IMR-90 (cell line): ENCODE measurements at regions not wholly inside any gene's neighbourhood (a gene's known extent, or its start where the extent isn't known, plus 50 kb on each side); places are given as distances from the start of the nearest gene placed in this dataset.

ENCODE experiments used
- ATAC-seq: fragments of 200-7000 bp; cut with Tn5 transposase; 2 replicates; pipeline ENCODE4 v1.9.1; 2020; ENCODE audit warnings: low read depth, mild to moderate bottlenecking, moderate library complexity
- BruUV-seq: library from RNA; stranded (reverse); fragments of 400-500 nt; replicated peaks from 2 replicates; lab custom pipeline; 2021; lab: Mats Ljungman, UMichigan
- CTCF ChIA-PET: fragments of 300-600 bp; formaldehyde crosslinking; extraction: SDS; loops from one replicate; lab custom pipeline; 2021; ENCODE audit warnings: antibody characterized with exemption; lab: Yijun Ruan, JAX
- POLR2A ChIA-PET: fragments of 300-600 bp; sonication (Branson Sonifier 250); formaldehyde crosslinking; loops from one replicate; lab custom pipeline; 2022; ENCODE audit warnings: antibody characterized with exemption; ENCODE audit not compliant: unreplicated experiment; lab: Charles Lee
- DNase-seq: peaks from one replicate; pipeline ENCODE4 v3.0.0; 2013
- H2AFZ ChIP-seq: replicated peaks from 2 replicates; pipeline ENCODE3; 2013; ENCODE audit warnings: low read length, mild to moderate bottlenecking; ENCODE audit not compliant: poor library complexity
- H2AK5ac ChIP-seq: 2 replicates; pipeline ENCODE4 v1.6.1; 2013; ENCODE audit warnings: low read depth, low read length, inconsistent platforms
- H2AK9ac ChIP-seq: replicated peaks from 2 replicates; pipeline ENCODE3; 2013; ENCODE audit warnings: mild to moderate bottlenecking, low read depth, low read length, moderate library complexity; ENCODE audit not compliant: poor library complexity
- H2BK120ac ChIP-seq: 2 replicates; pipeline ENCODE4 v1.6.1; 2013; ENCODE audit warnings: low read depth, low read length, inconsistent platforms
- H2BK15ac ChIP-seq: 3 replicates; pipeline ENCODE4 v1.6.1; 2013; ENCODE audit warnings: low read depth, low read length, inconsistent platforms
- H2BK20ac ChIP-seq: 2 replicates; pipeline ENCODE4 v1.6.1; 2013; ENCODE audit warnings: low read depth, mild to moderate bottlenecking, inconsistent platforms, low read length, moderate library complexity
- H2BK5ac ChIP-seq: 2 replicates; pipeline ENCODE4 v1.6.1; 2013; ENCODE audit warnings: mild to moderate bottlenecking, low read depth, low read length, inconsistent platforms; ENCODE audit not compliant: poor library complexity, severe bottlenecking
- H3K14ac ChIP-seq: replicated peaks from 2 replicates; pipeline ENCODE4 v1.6.1; 2013; ENCODE audit warnings: low read depth, low read length, inconsistent platforms
- H3K18ac ChIP-seq: 2 replicates; pipeline ENCODE4 v1.6.1; 2013; ENCODE audit warnings: low read depth, low read length, control low read depth
- H3K23ac ChIP-seq: 2 replicates; pipeline ENCODE4 v1.6.1; 2013; ENCODE audit warnings: low read depth, low read length, inconsistent platforms
- H3K27ac ChIP-seq: 2 replicates; pipeline ENCODE4 v1.5.1; 2013; ENCODE audit warnings: mild to moderate bottlenecking, control low read depth, low read length; ENCODE audit not compliant: insufficient read depth
- H3K27me3 ChIP-seq: 2 replicates; pipeline ENCODE4 v1.6.1; 2013; ENCODE audit warnings: low read length; ENCODE audit not compliant: control insufficient read depth, insufficient read depth
- H3K36me3 ChIP-seq: 2 replicates; pipeline ENCODE4 v1.6.1; 2013; ENCODE audit warnings: low read length, mixed read lengths; ENCODE audit not compliant: control insufficient read depth, insufficient read depth
- H3K4ac ChIP-seq: 2 replicates; pipeline ENCODE4 v1.6.1; 2013; ENCODE audit warnings: low read depth, low read length, inconsistent platforms
- H3K4me1 ChIP-seq: 2 replicates; pipeline ENCODE4 v1.6.1; 2013; ENCODE audit warnings: low read length, mixed read lengths; ENCODE audit not compliant: control insufficient read depth, insufficient read depth
- H3K4me2 ChIP-seq: 2 replicates; pipeline ENCODE4 v1.6.1; 2013; ENCODE audit warnings: low read depth, mild to moderate bottlenecking, control low read depth, low read length, moderate library complexity
- H3K4me3 ChIP-seq: 2 replicates; pipeline ENCODE4 v1.5.1; 2013; ENCODE audit warnings: low read depth, mild to moderate bottlenecking, control low read depth, low read length, moderate library complexity; ENCODE audit not compliant: insufficient read depth
- H3K56ac ChIP-seq: 2 replicates; pipeline ENCODE4 v1.6.1; 2013; ENCODE audit warnings: low read length, inconsistent platforms; ENCODE audit not compliant: insufficient read depth; ENCODE audit errors: extremely low read depth
- H3K79me1 ChIP-seq, 2 experiments: 2 replicates each; pipeline ENCODE4 v1.6.1; 2013; ENCODE audit warnings: low read length in 2 of 2, inconsistent platforms in 1 of 2, low read depth in 1 of 2
- H3K9ac ChIP-seq: 2 replicates; pipeline ENCODE4 v1.6.1; 2013; ENCODE audit warnings: low read depth, low read length, control low read depth
- H3K9me1 ChIP-seq: 2 replicates; pipeline ENCODE4 v1.6.1; 2013; ENCODE audit warnings: low read length, inconsistent platforms; ENCODE audit not compliant: insufficient read depth
- H3K9me3 ChIP-seq: 2 replicates; pipeline ENCODE4 v1.6.1; 2013; ENCODE audit warnings: low read length; ENCODE audit not compliant: control insufficient read depth, insufficient read depth
- H4K20me1 ChIP-seq: 2 replicates; pipeline ENCODE4 v1.6.1; 2013; ENCODE audit warnings: low read length, inconsistent platforms; ENCODE audit not compliant: insufficient read depth
- H4K5ac ChIP-seq: 2 replicates; pipeline ENCODE4 v1.6.1; 2013; ENCODE audit warnings: mild to moderate bottlenecking, low read depth, low read length, control low read depth
- H4K8ac ChIP-seq, 2 experiments: 2 replicates each; pipeline ENCODE4 v1.6.1; 2013; ENCODE audit warnings: low read depth in 2 of 2, low read length in 2 of 2, control low read depth in 1 of 2, inconsistent platforms in 1 of 2
- H4K91ac ChIP-seq: 2 replicates; pipeline ENCODE4 v1.6.1; 2013; ENCODE audit warnings: low read depth, low read length, inconsistent platforms; ENCODE audit not compliant: insufficient read depth
- BHLHE40 ChIP-seq: fragments of 150-350 bp; IDR thresholded peaks from 2 replicates; pipeline ENCODE4 v1.6.1; 2016; ENCODE audit warnings: mild to moderate bottlenecking, low read depth, low read length
- CEBPB ChIP-seq: IDR thresholded peaks from 2 replicates; pipeline ENCODE4 v1.6.1; 2012; ENCODE audit warnings: low read depth, low read length, improper control_type of control experiment
- CHD1 ChIP-seq: IDR thresholded peaks from 2 replicates; pipeline ENCODE4 v1.6.1; 2012; ENCODE audit warnings: low read depth, low read length, improper control_type of control experiment
- CTCF ChIP-seq: conservative IDR thresholded peaks from 2 replicates; pipeline ENCODE4 v1.5.1; 2012; ENCODE audit warnings: mild to moderate bottlenecking, low read depth, low read length, improper control_type of control experiment
- FOS ChIP-seq: fragments of 150-350 bp; IDR thresholded peaks from 2 replicates; pipeline ENCODE4 v1.6.1; 2016; ENCODE audit warnings: low read depth, low read length
- MAZ ChIP-seq: IDR thresholded peaks from 2 replicates; pipeline ENCODE4 v1.6.1; 2012; ENCODE audit warnings: low read depth, mild to moderate bottlenecking, low read length, improper control_type of control experiment, moderate library complexity, borderline replicate concordance
- MXI1 ChIP-seq: IDR thresholded peaks from 2 replicates; pipeline ENCODE4 v1.6.1; 2012; ENCODE audit warnings: low read depth, mild to moderate bottlenecking, low read length, moderate library complexity, borderline replicate concordance
- NFE2L2 ChIP-seq: fragments of 150-350 bp; IDR thresholded peaks from 2 replicates; pipeline ENCODE4 v1.6.1; 2016; ENCODE audit warnings: low read depth, mild to moderate bottlenecking, low read length
- POLR2A ChIP-seq: IDR thresholded peaks from 2 replicates; pipeline ENCODE4 v1.6.1; 2012; ENCODE audit warnings: mild to moderate bottlenecking, low read depth, low read length
- RAD21 ChIP-seq: IDR thresholded peaks from 2 replicates; pipeline ENCODE4 v1.6.1; 2012; ENCODE audit warnings: low read length, improper control_type of control experiment
- RCOR1 ChIP-seq: IDR thresholded peaks from 2 replicates; pipeline ENCODE4 v1.6.1; 2012; ENCODE audit warnings: mild to moderate bottlenecking, low read length, improper control_type of control experiment; ENCODE audit not compliant: insufficient replicate concordance
- RFX5 ChIP-seq: IDR thresholded peaks from 2 replicates; pipeline ENCODE4 v1.8.0; 2012; ENCODE audit warnings: low read depth, mild to moderate bottlenecking, low read length, moderate library complexity
- SMC3 ChIP-seq: fragments of 150-350 bp; IDR thresholded peaks from 2 replicates; pipeline ENCODE4 v1.6.1; 2016; ENCODE audit warnings: low read depth, mild to moderate bottlenecking, antibody characterized with exemption, low read length, moderate library complexity
- WGBS, 2 experiments: methylation state at CpG; one replicate each; pipeline versions ENCODE4 v1.1.5 to v1.1.7; 2013; ENCODE audit warnings: missing lambda C conversion rate in 2 of 2; ENCODE audit not compliant: insufficient read length in 1 of 2; ENCODE audit errors: extremely low coverage in 2 of 2; 5-methylcytosine and 5-hydroxymethylcytosine counted together
- dilution Hi-C: fragments of 300-500 bp; cut with HindIII; formaldehyde crosslinking; loops from one replicate; pipeline ENCODE4 v1.14.3; 2018; ENCODE audit warnings: low sequenced_read_pairs; ENCODE audit not compliant: unreplicated experiment
- in situ Hi-C: fragments of 300-500 bp; cut with MboI; formaldehyde crosslinking; loops from 3 replicates; pipeline ENCODE4 v1.14.3; 2019; ENCODE audit warnings: low sequenced_read_pairs, inconsistent platforms, mixed read lengths
- intact Hi-C: fragments of 100-400 bp; cut with micrococcal nuclease; formaldehyde crosslinking; loops from 2 replicates; pipeline ENCODE4 v1.10.0; 2022
- TF ChIP-seq, protein P1 (sequence below): fragments of 150-350 bp; IDR thresholded peaks from 2 replicates; pipeline ENCODE4 v1.6.1; 2016; ENCODE audit warnings: low read depth, mild to moderate bottlenecking, low read length, moderate library complexity, borderline replicate concordance
- TF ChIP-seq, protein P2 (sequence below): fragments of 150-350 bp; IDR thresholded peaks from 2 replicates; pipeline ENCODE4 v1.6.1; 2017; ENCODE audit warnings: mild to moderate bottlenecking, antibody characterized with exemption, low read length, low read depth

DNA sequence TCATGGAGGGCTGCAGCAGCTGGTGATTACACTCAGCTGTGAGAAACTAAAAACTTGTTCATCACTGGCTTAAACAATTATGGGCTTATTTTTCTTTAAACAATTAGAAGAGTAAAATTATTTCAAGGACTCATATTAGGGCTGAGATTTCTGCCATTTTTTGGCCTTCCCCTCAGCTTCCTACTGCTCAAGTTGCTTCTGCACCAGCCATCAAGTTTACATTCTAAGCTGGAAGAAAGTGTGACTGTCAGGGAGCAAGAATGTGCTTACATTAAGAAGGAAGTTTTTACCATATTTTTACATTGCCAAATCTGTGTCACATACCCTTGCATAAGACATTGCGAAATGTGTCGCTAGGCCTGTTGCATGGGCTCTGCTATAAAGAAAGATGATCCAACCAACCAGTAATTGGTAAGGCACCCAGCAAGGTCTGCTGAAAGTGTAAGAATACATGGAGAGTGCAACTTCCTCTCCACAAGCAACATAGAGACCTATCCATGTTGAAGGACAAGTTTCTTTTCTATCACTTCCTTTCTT lies 260.3 kb upstream of the CDH10 start:
- H3K9ac ChIP-seq, result no peak overlapping the region
- POLR2A ChIA-PET, result no interaction called here
- ATAC-seq, result no peak
- H2BK15ac ChIP-seq, result no peak overlapping the region
- H3K79me1 ChIP-seq, result no peaks in the 10 kb centered on the region
- no TSS peak for BruUV-seq
- no peaks in the 10 kb centered on the region for H3K9me1 ChIP-seq
- no peaks in the 10 kb centered on the region for H3K36me3 ChIP-seq
- H4K5ac ChIP-seq, result no peak overlapping the region
- no peak overlapping the region for H3K18ac ChIP-seq
- H3K9me3 ChIP-seq, result 0 out of 2 replicates have a peak, but pooled peaks cover 1% of the 10 kb centered on the region
- CTCF ChIA-PET, result no interaction called here
- H4K8ac ChIP-seq, result no peak overlapping the region
- no peak overlapping the region for H2AK5ac ChIP-seq
- no CpG with 5 or more reads among the region's 2 CpGs for WGBS, 2 experiments
- TF ChIP-seq RCOR1 (no peak), POLR2A (no peak), RFX5 (no peak), SMC3 (no peak), RAD21 (no peak), BHLHE40 (no peak), CEBPB (no peak), CHD1 (no peak), FOS (no peak), CTCF (no peak), NFE2L2 (no peak), MAZ (no peak), MXI1 (no peak)
- TF ChIP-seq, protein P1, sequence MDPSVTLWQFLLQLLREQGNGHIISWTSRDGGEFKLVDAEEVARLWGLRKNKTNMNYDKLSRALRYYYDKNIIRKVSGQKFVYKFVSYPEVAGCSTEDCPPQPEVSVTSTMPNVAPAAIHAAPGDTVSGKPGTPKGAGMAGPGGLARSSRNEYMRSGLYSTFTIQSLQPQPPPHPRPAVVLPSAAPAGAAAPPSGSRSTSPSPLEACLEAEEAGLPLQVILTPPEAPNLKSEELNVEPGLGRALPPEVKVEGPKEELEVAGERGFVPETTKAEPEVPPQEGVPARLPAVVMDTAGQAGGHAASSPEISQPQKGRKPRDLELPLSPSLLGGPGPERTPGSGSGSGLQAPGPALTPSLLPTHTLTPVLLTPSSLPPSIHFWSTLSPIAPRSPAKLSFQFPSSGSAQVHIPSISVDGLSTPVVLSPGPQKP, result no peak
- TF ChIP-seq, protein P2, sequence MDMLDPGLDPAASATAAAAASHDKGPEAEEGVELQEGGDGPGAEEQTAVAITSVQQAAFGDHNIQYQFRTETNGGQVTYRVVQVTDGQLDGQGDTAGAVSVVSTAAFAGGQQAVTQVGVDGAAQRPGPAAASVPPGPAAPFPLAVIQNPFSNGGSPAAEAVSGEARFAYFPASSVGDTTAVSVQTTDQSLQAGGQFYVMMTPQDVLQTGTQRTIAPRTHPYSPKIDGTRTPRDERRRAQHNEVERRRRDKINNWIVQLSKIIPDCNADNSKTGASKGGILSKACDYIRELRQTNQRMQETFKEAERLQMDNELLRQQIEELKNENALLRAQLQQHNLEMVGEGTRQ, result no peak
- H2BK20ac ChIP-seq, result no peak overlapping the region
- H3K4me2 ChIP-seq, result no peak overlapping the region
- intact Hi-C loops, result no loop called here
- H3K14ac ChIP-seq, result no peak overlapping the region
- H2BK5ac ChIP-seq, result no peak overlapping the region
- no peak overlapping the region for H2BK120ac ChIP-seq
- dilution Hi-C loops, result no loop called here
- no peak overlapping the region for H3K27ac ChIP-seq
- H3K56ac ChIP-seq, result no peak overlapping the region
- no peak for DNase-seq
- in situ Hi-C loops, result no loop called here
- no peak overlapping the region for H3K4me3 ChIP-seq
- H3K27me3 ChIP-seq, result no peaks in the 10 kb centered on the region
- H3K4me1 ChIP-seq, result no peaks in the 10 kb centered on the region
- H3K4ac ChIP-seq, result no peak overlapping the region
- no peak overlapping the region for H3K23ac ChIP-seq
- H4K20me1 ChIP-seq, result no peaks in the 10 kb centered on the region
- H4K91ac ChIP-seq, result no peak overlapping the region
- no peak overlapping the region for H2AFZ ChIP-seq
- no peak overlapping the region for H2AK9ac ChIP-seq
